Activated B cell treated with CpG ODN at 0.5 μM for 24 hours (primary cell): ENCODE measurements at regions not wholly inside any gene's neighbourhood (a gene's known extent, or its start where the extent isn't known, plus 50 kb on each side); places are given as distances from the start of the nearest gene placed in this dataset.

Source experiments
- ATAC-seq: fragments of 200-7000 bp; cut with Tn5 transposase; one replicate; pipeline ENCODE4 v1.10.0; 2021; ENCODE audit warnings: low read depth, mild to moderate bottlenecking, moderate library complexity
- CTCF ChIA-PET: fragments of 350-600 bp; sonication (Branson Sonifier 250); formaldehyde crosslinking; loops from one replicate; lab custom pipeline; 2021; ENCODE audit warnings: antibody characterized with exemption; lab: Charles Lee
- POLR2A ChIA-PET: fragments of 350-600 bp; sonication (Branson Sonifier 250); formaldehyde crosslinking; loops from one replicate; lab custom pipeline; 2021; ENCODE audit warnings: antibody characterized with exemption; lab: Charles Lee
- DNase-seq: peaks from one replicate; pipeline ENCODE4 v3.0.0; 2022
- H3K27ac Mint-ChIP-seq: one replicate; pipeline ENCODE4 v1.8.0; 2020; ENCODE audit warnings: mixed read lengths
- H3K27me3 Mint-ChIP-seq: one replicate; pipeline ENCODE4 v1.8.0; 2021; ENCODE audit warnings: mixed read lengths
- H3K36me3 Mint-ChIP-seq: one replicate; pipeline ENCODE4 v1.8.0; 2021; ENCODE audit warnings: low read depth, mixed read lengths
- H3K4me1 Mint-ChIP-seq: one replicate; pipeline ENCODE4 v1.8.0; 2021; ENCODE audit warnings: mixed read lengths
- H3K4me3 Mint-ChIP-seq: one replicate; pipeline ENCODE4 v1.8.0; 2020; ENCODE audit warnings: mild to moderate bottlenecking, mixed read lengths
- H3K9me3 Mint-ChIP-seq: one replicate; pipeline ENCODE4 v1.8.0; 2020; ENCODE audit warnings: mixed read lengths
- CTCF ChIP-seq: fragments of 200-600 bp; IDR thresholded peaks from one replicate; pipeline ENCODE4 v1.8.0; 2022; ENCODE audit warnings: antibody characterized with exemption, mild to moderate bottlenecking
- intact Hi-C: fragments of 100-400 bp; cut with micrococcal nuclease; formaldehyde crosslinking; loops from one replicate; pipeline ENCODE4 v1.15.1; 2024

- DNase-seq (no peak), ATAC-seq (no peak)
- Mint-ChIP-seq H3K27me3 (no peaks in the 10 kb centered on the region), H3K9me3 (no peaks in the 10 kb centered on the region), H3K27ac (no peak overlapping the region), H3K36me3 (no peaks in the 10 kb centered on the region), H3K4me1 (no peaks in the 10 kb centered on the region), H3K4me3 (no peak overlapping the region)
- intact Hi-C loops = no loop called here
- TF ChIP-seq CTCF = no peak
- ChIA-PET CTCF (no interaction called here), POLR2A (no interaction called here)
These were observed 596.6 kb downstream of the XIRP2 start for GRCh38 chr2:167484875-167485274.

GRCh38 chr2:167480986-167481309, 592.7 kb downstream of the XIRP2 start:
- H3K27ac Mint-ChIP-seq = no peak overlapping the region
- intact Hi-C loops = no loop called here
- TF ChIP-seq CTCF = no peak
- no peaks in the 10 kb centered on the region for H3K36me3 Mint-ChIP-seq
- ATAC-seq (no peak), DNase-seq (no peak)
- H3K9me3 Mint-ChIP-seq = no peaks in the 10 kb centered on the region
- H3K27me3 Mint-ChIP-seq = no peaks in the 10 kb centered on the region
- ChIA-PET CTCF (no interaction called here), POLR2A (interaction anchor here (0.6 kb wide), 1 partner anchor 1965 kb away, joined by 6 read pairs; no protein-coding TSS in a partner anchor)
- H3K4me1 Mint-ChIP-seq = no peaks in the 10 kb centered on the region
- H3K4me3 Mint-ChIP-seq = no peak overlapping the region

- H3K4me3 Mint-ChIP-seq = no peak overlapping the region
- no peaks in the 10 kb centered on the region for H3K4me1 Mint-ChIP-seq
- H3K27ac Mint-ChIP-seq = no peak overlapping the region
- no peak for TF ChIP-seq CTCF
- CTCF ChIA-PET = no interaction called here
- no peaks in the 10 kb centered on the region for H3K9me3 Mint-ChIP-seq
- DNase-seq = no peak
- H3K27me3 Mint-ChIP-seq = no peaks in the 10 kb centered on the region
- POLR2A ChIA-PET = interaction anchor here (0.6 kb wide), 1 partner anchor 1965 kb away, joined by 6 read pairs; no protein-coding TSS in a partner anchor
- intact Hi-C loops = no loop called here
- no peaks in the 10 kb centered on the region for H3K36me3 Mint-ChIP-seq
- no peak for ATAC-seq
These were observed 592.1 kb downstream of the XIRP2 start for GRCh38 chr2:167480232-167480985.

GRCh38 chr2:167478196-167478595, 589.9 kb downstream of the XIRP2 start:
- no peaks in the 10 kb centered on the region for H3K27me3 Mint-ChIP-seq
- intact Hi-C loops = no loop called here
- ChIA-PET CTCF (no interaction called here), POLR2A (no interaction called here)
- no peak for TF ChIP-seq CTCF
- no peak for DNase-seq
- no peaks in the 10 kb centered on the region for H3K36me3 Mint-ChIP-seq
- no peaks in the 10 kb centered on the region for H3K9me3 Mint-ChIP-seq
- no peak overlapping the region for H3K27ac Mint-ChIP-seq
- ATAC-seq = no peak
- no peak overlapping the region for H3K4me3 Mint-ChIP-seq
- no peaks in the 10 kb centered on the region for H3K4me1 Mint-ChIP-seq

GRCh38 chr2:167475791-167476190, 587.5 kb downstream of the XIRP2 start:
- ChIA-PET CTCF (no interaction called here), POLR2A (no interaction called here)
- H3K4me3 Mint-ChIP-seq = no peak overlapping the region
- no peak for TF ChIP-seq CTCF
- no peaks in the 10 kb centered on the region for H3K4me1 Mint-ChIP-seq
- no peaks in the 10 kb centered on the region for H3K36me3 Mint-ChIP-seq
- H3K27ac Mint-ChIP-seq = no peak overlapping the region
- no peaks in the 10 kb centered on the region for H3K27me3 Mint-ChIP-seq
- no peak for ATAC-seq
- no peaks in the 10 kb centered on the region for H3K9me3 Mint-ChIP-seq
- DNase-seq = no peak
- intact Hi-C loops = no loop called here
